ENCODE measurements at regions not wholly inside any gene's neighbourhood (a gene's known extent, or its start where the extent isn't known, plus 50 kb on each side); places are given as distances from the start of the nearest gene placed in this dataset.

DNA sequence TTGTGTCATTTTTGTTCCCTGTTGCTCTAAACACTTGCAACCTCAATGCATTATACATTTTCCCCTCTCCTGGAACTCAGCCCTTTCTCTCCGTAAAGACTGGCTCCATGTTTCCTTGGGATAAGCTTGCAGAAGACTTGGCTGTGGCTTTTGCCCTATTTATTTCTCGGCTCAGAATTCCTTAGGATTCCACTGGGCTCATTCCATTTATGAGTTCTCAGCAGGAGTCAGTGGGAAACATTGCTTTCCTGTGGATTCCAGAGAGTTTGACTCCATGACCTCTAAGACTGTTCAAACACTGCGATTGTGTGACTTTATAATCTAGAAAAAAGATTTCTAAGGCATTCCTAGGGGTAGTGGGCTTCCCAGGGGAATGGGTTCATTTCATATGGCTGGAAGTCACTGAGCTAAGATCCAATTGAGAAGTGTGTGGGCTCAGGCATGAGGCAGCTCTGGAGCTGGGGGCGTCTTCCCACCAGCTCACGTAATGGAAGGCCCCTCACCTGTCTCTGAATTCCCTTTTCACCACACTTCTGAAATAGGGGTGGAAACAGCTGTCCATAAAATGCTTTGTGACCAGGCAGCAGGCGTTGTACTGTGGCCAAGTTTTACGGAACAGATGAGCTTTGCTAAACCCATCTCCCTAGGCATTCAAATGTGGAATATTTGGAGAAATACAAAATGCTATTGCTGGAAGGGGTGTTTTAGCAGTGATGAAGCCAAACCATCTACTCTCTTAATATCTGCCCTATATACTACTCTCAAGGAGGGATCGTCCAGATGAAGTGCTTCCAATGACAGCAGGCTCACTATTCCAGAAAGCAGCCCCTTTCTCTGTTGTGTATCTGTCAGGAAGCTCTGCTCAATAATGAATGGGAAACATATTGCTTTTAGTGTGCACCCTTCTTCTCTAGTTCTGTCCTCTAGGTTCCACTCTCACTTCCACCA is 91.8 kb upstream of the BCL6 start:
- Histone ChIP-seq H3K4me1 (peaks cover 14% of the 10 kb centered on the region), H3K36me3 (ENCODE audit: control insufficient read depth, insufficient read depth, low read length) (no peaks in the 10 kb centered on the region), H3K4me3 (ENCODE audit: low read depth, low read length) (no peak overlapping the region), H3K9me3 (no peaks in the 10 kb centered on the region), H3K27me3 (replicated peaks; ENCODE audit: control insufficient read depth, insufficient read depth, low read length) (no peaks in the 10 kb centered on the region)
- BruUV-seq (replicated peaks), result no TSS peak
- peaks cover 16% of the 10 kb centered on the region for H3K9me3 Mint-ChIP-seq (ENCODE audit: unreplicated experiment)
- POLR2A ChIA-PET, result interaction anchor here (0.5 kb wide), 1 partner anchor 20 kb away, joined by 4 read pairs; no protein-coding TSS in a partner anchor
- no peak for DNase-seq
- TF ChIP-seq, protein P1, sequence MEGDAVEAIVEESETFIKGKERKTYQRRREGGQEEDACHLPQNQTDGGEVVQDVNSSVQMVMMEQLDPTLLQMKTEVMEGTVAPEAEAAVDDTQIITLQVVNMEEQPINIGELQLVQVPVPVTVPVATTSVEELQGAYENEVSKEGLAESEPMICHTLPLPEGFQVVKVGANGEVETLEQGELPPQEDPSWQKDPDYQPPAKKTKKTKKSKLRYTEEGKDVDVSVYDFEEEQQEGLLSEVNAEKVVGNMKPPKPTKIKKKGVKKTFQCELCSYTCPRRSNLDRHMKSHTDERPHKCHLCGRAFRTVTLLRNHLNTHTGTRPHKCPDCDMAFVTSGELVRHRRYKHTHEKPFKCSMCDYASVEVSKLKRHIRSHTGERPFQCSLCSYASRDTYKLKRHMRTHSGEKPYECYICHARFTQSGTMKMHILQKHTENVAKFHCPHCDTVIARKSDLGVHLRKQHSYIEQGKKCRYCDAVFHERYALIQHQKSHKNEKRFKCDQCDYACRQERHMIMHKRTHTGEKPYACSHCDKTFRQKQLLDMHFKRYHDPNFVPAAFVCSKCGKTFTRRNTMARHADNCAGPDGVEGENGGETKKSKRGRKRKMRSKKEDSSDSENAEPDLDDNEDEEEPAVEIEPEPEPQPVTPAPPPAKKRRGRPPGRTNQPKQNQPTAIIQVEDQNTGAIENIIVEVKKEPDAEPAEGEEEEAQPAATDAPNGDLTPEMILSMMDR (IDR thresholded peaks at IDR 0.05; ENCODE audit: insufficient read depth in 1 of 2, low read depth in 1 of 2, low read length in 1 of 2, severe bottlenecking in 1 of 2, unreplicated experiment in 1 of 2), result no peak
- H3K27ac Mint-ChIP-seq (ENCODE audit: unreplicated experiment), result no peak overlapping the region
- intact Hi-C loops (cut with micrococcal nuclease; ENCODE audit: unreplicated experiment), result no loop called here
- H3K36me3 Mint-ChIP-seq (ENCODE audit: insufficient read depth, unreplicated experiment), result no peaks in the 10 kb centered on the region
- no peaks in the 10 kb centered on the region for H3K27me3 Mint-ChIP-seq (ENCODE audit: insufficient read depth, unreplicated experiment)
- CTCF ChIA-PET, result no interaction called here
- H3K4me3 Mint-ChIP-seq (ENCODE audit: unreplicated experiment), result no peak overlapping the region
- H3K4me1 Mint-ChIP-seq (ENCODE audit: low read depth, unreplicated experiment), result peaks cover 15% of the 10 kb centered on the region

DNA sequence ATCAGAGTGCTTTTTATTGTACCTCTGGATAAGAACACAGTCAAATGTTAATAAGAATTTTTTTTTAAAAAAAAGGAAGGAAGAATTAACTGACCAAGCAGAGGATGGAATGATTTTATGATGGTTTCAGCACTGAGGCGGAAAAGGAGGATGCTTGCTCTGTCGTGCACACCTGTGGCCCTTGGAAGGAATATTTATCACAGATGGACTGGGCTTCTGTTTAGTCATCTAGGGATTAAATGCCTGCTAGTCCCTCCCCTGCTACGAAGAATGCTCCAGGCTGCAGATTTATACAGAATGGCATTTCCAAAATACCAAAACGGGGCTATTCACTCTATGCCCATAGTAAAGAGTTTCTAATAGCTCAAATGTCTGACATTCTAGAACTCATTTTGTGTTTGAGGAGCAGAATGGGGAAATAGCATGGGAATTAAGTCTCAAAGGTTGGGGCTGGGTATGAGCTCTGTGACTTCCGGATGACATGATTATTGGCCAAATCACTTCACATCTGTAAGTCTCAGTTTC is 92.8 kb upstream of the BCL6 start:
- Histone ChIP-seq H3K4me1 (peaks cover 14% of the 10 kb centered on the region), H3K4me3 (ENCODE audit: low read depth, low read length) (no peak overlapping the region), H3K36me3 (ENCODE audit: control insufficient read depth, insufficient read depth, low read length) (no peaks in the 10 kb centered on the region), H3K9me3 (no peaks in the 10 kb centered on the region), H3K27me3 (replicated peaks; ENCODE audit: control insufficient read depth, insufficient read depth, low read length) (no peaks in the 10 kb centered on the region)
- H3K9me3 Mint-ChIP-seq (ENCODE audit: unreplicated experiment), result peaks cover 16% of the 10 kb centered on the region
- TF ChIP-seq, protein P1 (IDR thresholded peaks at IDR 0.05; ENCODE audit: insufficient read depth in 1 of 2, low read depth in 1 of 2, low read length in 1 of 2, severe bottlenecking in 1 of 2, unreplicated experiment in 1 of 2), result no peak
- intact Hi-C loops (cut with micrococcal nuclease; ENCODE audit: unreplicated experiment), result loop anchor here (2.0 kb wide), 1 partner anchor 27 kb away; no protein-coding TSS in a partner anchor
- H3K27me3 Mint-ChIP-seq (ENCODE audit: insufficient read depth, unreplicated experiment), result no peaks in the 10 kb centered on the region
- no TSS peak for BruUV-seq (replicated peaks)
- no peak overlapping the region for H3K27ac Mint-ChIP-seq (ENCODE audit: unreplicated experiment)
- peaks cover 20% of the 10 kb centered on the region for H3K4me1 Mint-ChIP-seq (ENCODE audit: low read depth, unreplicated experiment)
- H3K36me3 Mint-ChIP-seq (ENCODE audit: insufficient read depth, unreplicated experiment), result no peaks in the 10 kb centered on the region
- ChIA-PET CTCF (no interaction called here), POLR2A (no interaction called here)
- no peak for DNase-seq
- H3K4me3 Mint-ChIP-seq (ENCODE audit: unreplicated experiment), result no peak overlapping the region

DNA sequence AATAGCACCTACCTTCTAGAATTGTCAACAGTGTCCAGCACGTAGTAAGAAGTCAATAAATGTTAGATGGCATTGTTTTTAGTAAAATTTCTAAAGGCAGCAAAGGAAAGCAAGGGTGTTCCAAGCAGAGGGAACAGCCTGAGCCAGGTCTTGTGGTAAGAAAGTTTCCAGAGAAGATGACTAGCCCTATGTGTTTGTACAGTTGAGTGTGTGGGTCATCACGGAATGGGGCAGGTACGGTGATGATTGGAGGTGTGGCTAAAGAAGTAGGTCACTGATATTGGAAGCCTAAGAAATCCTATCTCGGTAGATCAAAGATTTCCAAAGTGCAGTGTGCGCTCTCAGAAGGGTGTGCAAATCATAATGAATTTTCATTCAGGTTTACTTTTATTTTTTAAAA is 94.2 kb upstream of the BCL6 start:
- no TSS peak for BruUV-seq (replicated peaks)
- ChIA-PET POLR2A (no interaction called here), CTCF (no interaction called here)
- no peak overlapping the region for H3K27ac Mint-ChIP-seq (ENCODE audit: unreplicated experiment)
- H3K4me3 Mint-ChIP-seq (ENCODE audit: unreplicated experiment), result no peak overlapping the region
- TF ChIP-seq, protein P1 (IDR thresholded peaks at IDR 0.05; ENCODE audit: insufficient read depth in 1 of 2, low read depth in 1 of 2, low read length in 1 of 2, severe bottlenecking in 1 of 2, unreplicated experiment in 1 of 2), result no peak
- H3K4me3 ChIP-seq (ENCODE audit: low read depth, low read length), result no peak overlapping the region
- no peak for DNase-seq
- H3K36me3 ChIP-seq (ENCODE audit: control insufficient read depth, insufficient read depth, low read length), result no peaks in the 10 kb centered on the region
- peaks cover 15% of the 10 kb centered on the region for H3K9me3 Mint-ChIP-seq (ENCODE audit: unreplicated experiment)
- peaks cover 20% of the 10 kb centered on the region for H3K4me1 Mint-ChIP-seq (ENCODE audit: low read depth, unreplicated experiment)
- H3K36me3 Mint-ChIP-seq (ENCODE audit: insufficient read depth, unreplicated experiment), result no peaks in the 10 kb centered on the region
- intact Hi-C loops (cut with micrococcal nuclease; ENCODE audit: unreplicated experiment), result loop anchor here (2.0 kb wide), 1 partner anchor 29 kb away; no protein-coding TSS in a partner anchor
- H3K27me3 ChIP-seq (replicated peaks; ENCODE audit: control insufficient read depth, insufficient read depth, low read length), result no peaks in the 10 kb centered on the region
- no peaks in the 10 kb centered on the region for H3K9me3 ChIP-seq
- peaks cover 14% of the 10 kb centered on the region for H3K4me1 ChIP-seq
- no peaks in the 10 kb centered on the region for H3K27me3 Mint-ChIP-seq (ENCODE audit: insufficient read depth, unreplicated experiment)

Measured in Caco-2 (cell line).